VCaP (cell line): ENCODE measurements at regions not wholly inside any gene's neighbourhood (a gene's known extent, or its start where the extent isn't known, plus 50 kb on each side); places are given as distances from the start of the nearest gene placed in this dataset.

Experiments
- H3K27ac ChIP-seq: fragments of 450-650 bp; 2 replicates; pipeline ENCODE4 v1.5.1; 2017
- TF ChIP-seq, protein P1 (sequence below): fragments of 450-650 bp; conservative IDR thresholded peaks from 2 replicates; pipeline ENCODE4 v1.5.1; 2017; ENCODE audit warnings: mild to moderate bottlenecking, moderate library complexity

DNA sequence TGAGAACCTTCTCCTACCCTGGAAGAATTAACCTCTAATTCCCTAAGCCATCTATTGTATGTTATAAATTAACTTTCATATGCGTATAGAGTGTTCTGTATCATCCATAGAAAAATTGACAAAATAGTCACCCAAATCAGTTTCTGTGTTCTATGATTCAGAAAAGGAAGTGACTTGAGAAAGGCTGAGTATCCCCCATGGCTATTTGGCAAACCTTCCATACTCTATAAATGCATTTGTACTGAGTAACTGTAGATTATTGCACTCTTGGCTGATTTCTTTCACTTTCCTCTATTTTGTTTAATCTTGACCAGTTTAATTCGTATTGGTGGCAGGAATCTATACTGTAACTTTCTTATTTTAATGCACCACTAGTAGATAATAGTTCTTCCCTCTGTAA lies 182.2 kb downstream of the HTR7 start:
- no peak overlapping the region for H3K27ac ChIP-seq
- TF ChIP-seq, protein P1, sequence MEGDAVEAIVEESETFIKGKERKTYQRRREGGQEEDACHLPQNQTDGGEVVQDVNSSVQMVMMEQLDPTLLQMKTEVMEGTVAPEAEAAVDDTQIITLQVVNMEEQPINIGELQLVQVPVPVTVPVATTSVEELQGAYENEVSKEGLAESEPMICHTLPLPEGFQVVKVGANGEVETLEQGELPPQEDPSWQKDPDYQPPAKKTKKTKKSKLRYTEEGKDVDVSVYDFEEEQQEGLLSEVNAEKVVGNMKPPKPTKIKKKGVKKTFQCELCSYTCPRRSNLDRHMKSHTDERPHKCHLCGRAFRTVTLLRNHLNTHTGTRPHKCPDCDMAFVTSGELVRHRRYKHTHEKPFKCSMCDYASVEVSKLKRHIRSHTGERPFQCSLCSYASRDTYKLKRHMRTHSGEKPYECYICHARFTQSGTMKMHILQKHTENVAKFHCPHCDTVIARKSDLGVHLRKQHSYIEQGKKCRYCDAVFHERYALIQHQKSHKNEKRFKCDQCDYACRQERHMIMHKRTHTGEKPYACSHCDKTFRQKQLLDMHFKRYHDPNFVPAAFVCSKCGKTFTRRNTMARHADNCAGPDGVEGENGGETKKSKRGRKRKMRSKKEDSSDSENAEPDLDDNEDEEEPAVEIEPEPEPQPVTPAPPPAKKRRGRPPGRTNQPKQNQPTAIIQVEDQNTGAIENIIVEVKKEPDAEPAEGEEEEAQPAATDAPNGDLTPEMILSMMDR, result no peak
